K562 (cell line): ENCODE measurements at regions not wholly inside any gene's neighbourhood (a gene's known extent, or its start where the extent isn't known, plus 50 kb on each side); places are given as distances from the start of the nearest gene placed in this dataset.

Source experiments
- CBX3 ChIP-seq, 2 experiments: IDR thresholded peaks; 1 replicate in 1 of 2; 2 replicates in 1 of 2; pipeline ENCODE4 v1.6.1; 2012; ENCODE audit warnings: inconsistent platforms in 2 of 2, low read length in 2 of 2, borderline replicate concordance in 1 of 2, control low read depth in 1 of 2
- CHD7 ChIP-seq: fragments of 200-600 bp; sonication (generic); IDR thresholded peaks from one replicate; pipeline ENCODE4 v1.6.1; 2012; ENCODE audit warnings: mild to moderate bottlenecking, low read depth, low read length, inconsistent platforms
- HDAC1 ChIP-seq, 2 experiments: fragments of 450-650 bp; IDR thresholded peaks; 2 replicates each; pipeline ENCODE4 v1.6.1; 2016 to 2017; ENCODE audit warnings: inconsistent platforms in 1 of 2, mild to moderate bottlenecking in 1 of 2, moderate library complexity in 1 of 2
- MIER1 ChIP-seq: fragments of 450-650 bp; IDR thresholded peaks from 2 replicates; pipeline ENCODE4 v1.6.1; 2016; ENCODE audit warnings: antibody characterized with exemption, mild to moderate bottlenecking, low read depth
- NFATC3 ChIP-seq: fragments of 450-650 bp; IDR thresholded peaks from 2 replicates; pipeline ENCODE4 v1.6.1; 2017; ENCODE audit warnings: mild to moderate bottlenecking
- RBM25 ChIP-seq: fragments of 200-400 bp; formaldehyde crosslinking; IDR thresholded peaks from 2 replicates; pipeline ENCODE4 v1.6.1; 2018; ENCODE audit warnings: low read length, low read depth, moderate library complexity; ENCODE audit not compliant: severe bottlenecking
- RFX5 ChIP-seq: IDR thresholded peaks from 2 replicates; pipeline ENCODE4 v1.6.1; 2011; ENCODE audit warnings: low read depth, mild to moderate bottlenecking, improper control_type of control experiment, low read length
- SPI1 ChIP-seq: IDR thresholded peaks from 2 replicates; pipeline ENCODE4 v1.6.1; 2011; ENCODE audit warnings: low read depth, low read length, control low read depth, borderline replicate concordance
- TAF15 ChIP-seq: fragments of 200-400 bp; formaldehyde crosslinking; IDR thresholded peaks from 2 replicates; pipeline ENCODE4 v1.6.1; 2017; ENCODE audit warnings: mild to moderate bottlenecking, low read depth, low read length, moderate library complexity
- ZNF212 ChIP-seq: fragments of 450-650 bp; formaldehyde crosslinking; IDR thresholded peaks from 2 replicates; pipeline ENCODE4 v1.4.0; 2020; ENCODE audit warnings: mild to moderate bottlenecking
- ZNF23 ChIP-seq: fragments of 250-450 bp; sonication (Bioruptor Pico); IDR thresholded peaks from 2 replicates; pipeline ENCODE4 v1.4.0; 2020; ENCODE audit warnings: mild to moderate bottlenecking
- ZNF740 ChIP-seq, 3 experiments: fragments of 200-800 bp in 1 of 3; sonication (Bioruptor generic) in 1 of 3; sonication (generic) in 1 of 3; formaldehyde crosslinking in 1 of 3; IDR thresholded peaks; 2 replicates each; pipeline versions ENCODE4 v1.6.1 to v1.8.0; 2016 to 2022; ENCODE audit warnings: mild to moderate bottlenecking in 2 of 3, missing compliant biosample characterization in 2 of 3, missing genetic modification characterization in 2 of 3, missing genetic modification reagents in 1 of 3
- TF ChIP-seq, protein P1 (sequence below): sonication (generic); formaldehyde crosslinking; IDR thresholded peaks from 2 replicates; pipeline ENCODE4 v1.8.1; 2023; ENCODE audit warnings: mild to moderate bottlenecking, missing genetic modification reagents

DNA sequence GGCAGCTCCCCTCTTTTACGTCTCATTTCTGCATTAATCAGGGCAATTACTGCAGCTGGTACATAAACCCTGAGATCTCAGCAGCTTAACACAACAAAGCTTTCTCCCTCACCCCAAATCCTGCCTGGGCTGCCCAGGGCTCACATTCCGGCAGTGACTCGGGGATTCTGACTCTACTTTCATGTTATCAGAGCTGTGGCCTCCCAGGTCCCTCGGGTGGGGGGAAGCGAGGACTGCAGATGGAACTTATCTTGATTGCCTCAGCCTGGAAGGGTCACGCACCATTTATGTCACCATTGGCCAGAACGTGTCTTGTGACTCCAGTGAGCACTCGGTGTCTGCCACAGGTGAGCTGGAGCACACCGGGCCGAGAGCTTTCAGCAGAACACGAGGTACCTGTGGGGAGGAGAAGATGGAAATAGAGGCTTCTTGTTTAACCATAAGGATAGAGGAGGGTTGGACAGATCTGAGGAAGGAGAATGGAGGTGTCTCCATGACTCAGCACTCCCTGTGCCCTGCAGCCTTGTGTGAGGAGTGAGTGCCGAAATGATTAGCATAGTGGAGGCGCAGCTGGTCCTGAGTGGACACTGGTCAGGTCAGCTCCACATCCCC, 88.5 kb upstream of the EXOC2 start (continued):
- TF ChIP-seq TAF15 = no peak
- TF ChIP-seq, protein P1, sequence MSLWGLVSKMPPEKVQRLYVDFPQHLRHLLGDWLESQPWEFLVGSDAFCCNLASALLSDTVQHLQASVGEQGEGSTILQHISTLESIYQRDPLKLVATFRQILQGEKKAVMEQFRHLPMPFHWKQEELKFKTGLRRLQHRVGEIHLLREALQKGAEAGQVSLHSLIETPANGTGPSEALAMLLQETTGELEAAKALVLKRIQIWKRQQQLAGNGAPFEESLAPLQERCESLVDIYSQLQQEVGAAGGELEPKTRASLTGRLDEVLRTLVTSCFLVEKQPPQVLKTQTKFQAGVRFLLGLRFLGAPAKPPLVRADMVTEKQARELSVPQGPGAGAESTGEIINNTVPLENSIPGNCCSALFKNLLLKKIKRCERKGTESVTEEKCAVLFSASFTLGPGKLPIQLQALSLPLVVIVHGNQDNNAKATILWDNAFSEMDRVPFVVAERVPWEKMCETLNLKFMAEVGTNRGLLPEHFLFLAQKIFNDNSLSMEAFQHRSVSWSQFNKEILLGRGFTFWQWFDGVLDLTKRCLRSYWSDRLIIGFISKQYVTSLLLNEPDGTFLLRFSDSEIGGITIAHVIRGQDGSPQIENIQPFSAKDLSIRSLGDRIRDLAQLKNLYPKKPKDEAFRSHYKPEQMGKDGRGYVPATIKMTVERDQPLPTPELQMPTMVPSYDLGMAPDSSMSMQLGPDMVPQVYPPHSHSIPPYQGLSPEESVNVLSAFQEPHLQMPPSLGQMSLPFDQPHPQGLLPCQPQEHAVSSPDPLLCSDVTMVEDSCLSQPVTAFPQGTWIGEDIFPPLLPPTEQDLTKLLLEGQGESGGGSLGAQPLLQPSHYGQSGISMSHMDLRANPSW (CRISPR knock-in tag) = 0 out of 2 replicates have a peak, but pooled peaks have one; percentile 50
- TF ChIP-seq MIER1 = no peak
- TF ChIP-seq ZNF212 (CRISPR knock-in tag) = no peak
- 0 out of 3 replicates have a peak, but pooled peaks of 1 of the 2 experiments have one; percentile 25 for TF ChIP-seq CBX3 (IDR thresholded peaks at IDR 0.05; ENCODE audit: borderline replicate concordance in 1 of 2, low read length in 2 of 2)
- no peak for TF ChIP-seq CHD7
- TF ChIP-seq RFX5 = no peak
- TF ChIP-seq HDAC1 (IDR thresholded peaks at IDR 0.05) = peak in 1 of 2 experiments; percentile 50; a peak in 1 of 4 replicates
- TF ChIP-seq ZNF740 (CRISPR knock-in tag; IDR thresholded peaks at IDR 0.05) = no peak
- no peak; a peak in 1 of 4 replicates for TF ChIP-seq ZNF740 (tag; IDR thresholded peaks at IDR 0.05)
- TF ChIP-seq RBM25 = no peak
- TF ChIP-seq ZNF23 (CRISPR knock-in tag) = no peak
- TF ChIP-seq NFATC3 = no peak
- TF ChIP-seq SPI1 = no peak
